HG02798 (cell line): ENCODE measurements at regions not wholly inside any gene's neighbourhood (a gene's known extent, or its start where the extent isn't known, plus 50 kb on each side); places are given as distances from the start of the nearest gene placed in this dataset.
"Not testable (repeated sequence)": the region's sequence is repeated elsewhere in the genome, so short reads cannot be mapped to it uniquely, and the experiment has no call there.

Source experiments
- ATAC-seq: cut with Tn5 transposase; IDR thresholded peaks from one replicate; pipeline ENCODE4 v1.9.1; 2021; ENCODE audit warnings: mild to moderate bottlenecking; ENCODE audit not compliant: unreplicated experiment, poor library complexity

DNA sequence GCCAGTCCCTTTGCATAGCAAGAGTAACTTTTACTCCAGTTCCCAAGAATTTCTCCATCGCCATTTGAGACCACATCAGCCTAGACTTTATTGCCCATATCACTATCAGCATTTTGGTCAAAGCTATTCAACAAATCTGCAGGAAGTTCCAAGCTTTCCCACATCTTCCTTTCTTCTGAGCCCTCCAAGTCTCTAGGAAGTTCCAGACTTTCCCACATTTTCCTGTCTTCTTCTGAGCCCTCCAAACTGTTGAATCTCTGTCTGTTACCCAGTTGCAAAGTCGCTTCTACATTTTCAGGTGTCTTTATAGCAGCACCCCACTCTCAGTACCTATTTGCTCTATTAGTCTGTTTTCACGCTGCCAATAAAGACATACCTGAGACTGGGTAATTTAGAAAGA lies 386.4 kb upstream of the KCND2 start:
- ATAC-seq, result not testable (repeated sequence)

DNA sequence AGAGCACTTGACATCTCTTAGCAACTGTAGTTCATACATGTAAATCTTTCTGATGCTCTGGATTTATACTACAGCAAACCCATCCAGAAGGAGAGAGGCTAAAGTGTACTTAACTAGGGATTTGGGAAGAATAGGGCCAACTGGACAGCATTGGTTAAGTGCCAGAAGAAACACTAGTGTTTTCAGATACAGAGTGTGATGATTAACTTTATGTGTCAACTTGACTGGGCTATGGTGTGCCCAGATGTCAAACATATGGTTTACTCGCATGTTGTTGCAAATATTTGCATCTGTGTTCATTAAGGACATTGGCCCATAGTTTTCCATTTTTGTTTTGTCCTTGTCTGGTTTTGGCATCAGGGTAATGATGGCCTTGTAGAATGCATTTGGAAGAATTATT lies 384.7 kb upstream of the KCND2 start:
- no peak for ATAC-seq

GRCh38 chr7:119890631-119891030 lies 382.3 kb upstream of the KCND2 start:
- ATAC-seq, result no peak

GRCh38 chr7:119895320-119895719 lies 377.7 kb upstream of the KCND2 start:
- ATAC-seq, result no peak

- no peak for ATAC-seq
These were observed 376.6 kb upstream of the KCND2 start for GRCh38 chr7:119896386-119896785.

DNA sequence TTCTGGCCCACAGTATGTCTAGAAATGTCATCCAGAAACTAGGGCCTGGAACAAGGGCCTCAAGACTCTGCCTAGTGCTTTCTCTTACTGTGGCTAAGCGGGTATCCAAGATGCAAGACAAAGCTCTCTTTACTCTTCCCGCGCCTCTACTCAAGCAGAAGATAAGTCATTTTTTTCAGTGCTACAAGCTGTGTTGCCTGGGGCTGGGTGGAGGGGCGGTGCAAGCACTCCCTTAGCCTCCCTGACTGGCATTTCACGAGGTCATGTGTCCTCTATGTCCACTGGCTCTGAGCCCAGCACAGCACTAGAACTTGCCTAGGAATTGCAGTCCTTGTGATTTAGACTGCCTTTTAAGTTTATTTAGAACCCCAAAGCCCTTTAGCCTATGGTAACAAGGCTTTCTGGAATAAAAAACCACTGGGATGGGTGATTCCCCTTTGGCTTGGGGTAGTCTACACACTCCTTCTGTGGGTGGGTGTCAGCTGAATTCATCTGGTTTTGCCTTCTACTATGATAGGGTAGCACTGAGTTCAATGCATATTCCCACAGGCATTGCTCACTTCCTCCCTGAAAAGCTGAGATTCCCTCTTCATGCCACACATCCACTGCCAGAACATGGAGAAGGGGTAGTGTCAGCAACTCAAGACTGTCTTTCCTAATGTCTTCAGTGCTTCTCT lies 371.8 kb upstream of the KCND2 start:
- ATAC-seq, result no peak

DNA sequence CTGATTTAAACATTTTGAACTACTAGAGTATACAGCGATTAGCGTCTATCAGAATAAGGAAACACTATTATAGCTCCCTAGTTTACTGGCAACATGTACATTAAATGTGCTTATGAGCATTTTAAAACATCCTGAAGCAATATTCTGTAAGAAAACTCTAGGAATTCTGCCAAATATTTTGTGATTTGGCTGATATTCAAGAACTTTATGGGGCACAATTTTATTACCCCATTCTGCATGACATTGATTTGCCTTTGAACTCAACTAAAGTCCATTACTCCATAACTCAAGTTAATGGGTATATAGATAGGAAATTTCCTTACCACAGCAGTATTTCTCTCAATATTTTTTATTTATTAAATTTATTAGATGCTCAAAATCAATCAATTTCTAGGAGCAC lies 369.9 kb upstream of the KCND2 start:
- no peak for ATAC-seq

GRCh38 chr7:119905495-119905894 lies 367.5 kb upstream of the KCND2 start:
- no peak for ATAC-seq

GRCh38 chr7:119908948-119909347 lies 364.0 kb upstream of the KCND2 start:
- ATAC-seq, result no peak

DNA sequence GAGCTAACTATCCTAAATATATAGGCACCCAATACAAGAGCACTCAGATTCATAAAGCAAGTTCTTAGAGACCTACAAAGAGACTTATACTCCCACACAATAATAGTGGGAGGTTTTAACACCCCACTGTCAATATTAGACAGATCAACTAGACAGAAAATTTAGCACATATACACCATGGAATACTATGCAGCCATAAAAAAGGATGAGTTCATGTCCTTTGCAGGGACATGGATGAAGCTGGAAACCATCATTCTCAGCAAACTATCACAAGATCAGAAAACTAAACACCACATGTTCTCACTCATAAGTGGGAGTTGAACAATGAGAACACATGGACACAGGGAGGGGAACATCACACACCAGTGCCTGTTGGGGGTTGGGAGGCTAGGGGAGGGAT lies 358.9 kb upstream of the KCND2 start:
- ATAC-seq, result not testable (repeated sequence)

- ATAC-seq, result no peak
These were observed 356.5 kb upstream of the KCND2 start for GRCh38 chr7:119916501-119916900.

GRCh38 chr7:119918185-119918584 lies 354.8 kb upstream of the KCND2 start:
- no peak for ATAC-seq

DNA sequence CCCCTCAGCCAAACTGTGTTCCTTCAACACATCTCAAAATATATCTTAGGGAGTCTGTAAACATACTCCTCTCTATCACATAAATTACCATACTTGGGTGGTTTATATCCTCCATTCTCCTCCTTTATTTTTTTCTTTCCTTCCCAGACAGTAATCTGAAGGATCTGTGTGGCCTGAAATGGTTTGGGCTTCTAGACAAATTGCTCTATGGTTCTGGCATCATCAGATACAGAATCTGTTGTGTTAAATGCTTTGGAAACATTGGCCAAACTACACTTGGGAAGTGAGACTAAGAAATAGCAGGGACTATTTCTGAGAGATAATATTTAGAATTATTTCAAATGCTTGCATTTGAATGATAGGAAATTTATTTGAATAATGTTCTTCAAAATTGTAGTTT lies 353.0 kb upstream of the KCND2 start:
- no peak for ATAC-seq

- ATAC-seq, result no peak
These were observed 347.2 kb upstream of the KCND2 start for GRCh38 chr7:119925581-119926289.

DNA sequence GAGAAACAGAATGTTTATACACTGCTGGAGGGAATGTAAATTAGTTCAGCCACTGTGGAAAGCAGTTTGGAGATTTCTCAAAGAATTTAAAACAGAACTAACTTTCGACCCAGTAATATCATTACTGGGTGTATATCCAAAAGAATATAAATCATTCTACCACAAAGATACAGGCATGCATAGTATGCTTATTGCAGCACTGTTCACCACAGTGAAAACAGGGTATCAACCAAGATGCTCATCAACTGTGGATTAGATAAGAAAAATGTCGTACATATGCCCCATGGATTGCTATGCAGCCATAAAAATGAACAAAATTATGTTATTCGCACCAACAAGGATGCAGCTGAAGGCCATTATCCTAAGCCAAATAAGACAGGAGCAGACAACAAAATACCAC lies 343.1 kb upstream of the KCND2 start:
- no peak for ATAC-seq

- ATAC-seq, result no peak
These were observed 341.6 kb upstream of the KCND2 start for GRCh38 chr7:119931230-119931824.

GRCh38 chr7:119935418-119936025 lies 337.5 kb upstream of the KCND2 start:
- peak; percentile 64 for ATAC-seq

- ATAC-seq, result no peak
These were observed 336.1 kb upstream of the KCND2 start for GRCh38 chr7:119936836-119937235.

DNA sequence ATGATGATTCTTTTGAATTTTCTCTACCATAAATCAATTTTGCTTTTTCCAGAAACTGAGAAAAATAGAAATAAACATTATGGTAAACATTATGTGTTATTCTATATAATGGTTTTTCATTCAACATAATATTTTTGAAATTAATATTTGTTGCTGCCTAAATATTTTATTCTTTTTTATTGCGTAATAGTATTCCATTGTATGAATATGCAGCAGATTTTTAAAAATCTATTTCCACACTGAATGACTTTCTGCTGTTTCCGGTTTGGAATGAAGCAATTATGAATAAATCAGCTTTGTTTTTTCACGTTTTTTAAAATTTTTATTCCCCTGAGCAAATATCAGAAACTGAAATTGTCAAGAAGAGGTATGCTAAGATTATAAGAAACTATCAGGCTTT lies 335.2 kb upstream of the KCND2 start:
- ATAC-seq, result no peak

DNA sequence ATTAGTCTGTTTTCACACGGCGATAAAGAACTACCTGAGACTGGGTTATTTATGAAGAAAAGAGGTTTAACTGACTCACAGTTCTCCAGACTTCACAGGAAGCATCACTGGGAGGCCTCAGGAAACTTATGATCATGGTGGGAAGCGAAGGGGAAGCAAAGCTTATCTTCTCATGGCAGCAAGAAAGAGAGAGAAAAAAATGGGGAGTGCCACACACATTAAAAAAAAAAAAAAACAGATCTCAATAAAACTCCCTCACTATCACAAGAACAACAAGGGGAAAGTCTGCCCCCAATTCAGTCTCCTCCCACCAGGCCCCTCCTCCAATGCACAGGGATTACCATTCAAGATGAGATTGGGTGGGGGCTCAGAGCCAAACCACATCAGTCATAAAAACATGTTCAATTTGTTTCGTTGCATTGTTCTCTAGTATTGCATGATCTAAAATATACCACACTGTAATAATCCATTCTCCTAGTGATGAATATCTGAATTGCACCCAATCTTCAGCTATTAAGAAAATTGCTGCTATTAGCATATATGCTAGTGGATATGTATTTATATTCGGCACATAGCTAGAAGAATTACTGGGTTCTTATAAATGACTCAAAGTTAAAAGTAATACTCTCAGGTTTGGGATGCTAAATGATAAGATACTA lies 328.9 kb upstream of the KCND2 start:
- no peak for ATAC-seq

DNA sequence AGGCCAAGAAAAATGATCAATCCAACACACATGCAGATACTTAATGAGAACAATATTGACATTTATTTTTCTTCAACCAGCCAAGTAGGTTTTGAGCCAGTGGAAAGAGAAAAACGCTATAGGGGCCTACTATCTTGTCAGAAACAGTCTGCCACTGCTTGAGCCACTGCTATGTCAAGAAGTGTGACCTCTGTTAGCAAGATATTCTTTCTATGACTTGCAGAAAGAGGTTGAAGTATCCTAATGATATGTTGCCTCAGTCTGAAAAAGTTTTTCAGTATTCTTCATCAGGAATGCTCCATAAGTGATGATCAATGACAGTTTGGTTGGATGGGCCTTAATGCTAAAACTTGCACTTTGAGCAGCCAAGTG lies 328.4 kb upstream of the KCND2 start:
- no peak for ATAC-seq
